ENCODE measurements at regions not wholly inside any gene's neighbourhood (a gene's known extent, or its start where the extent isn't known, plus 50 kb on each side); places are given as distances from the start of the nearest gene placed in this dataset.

DNA sequence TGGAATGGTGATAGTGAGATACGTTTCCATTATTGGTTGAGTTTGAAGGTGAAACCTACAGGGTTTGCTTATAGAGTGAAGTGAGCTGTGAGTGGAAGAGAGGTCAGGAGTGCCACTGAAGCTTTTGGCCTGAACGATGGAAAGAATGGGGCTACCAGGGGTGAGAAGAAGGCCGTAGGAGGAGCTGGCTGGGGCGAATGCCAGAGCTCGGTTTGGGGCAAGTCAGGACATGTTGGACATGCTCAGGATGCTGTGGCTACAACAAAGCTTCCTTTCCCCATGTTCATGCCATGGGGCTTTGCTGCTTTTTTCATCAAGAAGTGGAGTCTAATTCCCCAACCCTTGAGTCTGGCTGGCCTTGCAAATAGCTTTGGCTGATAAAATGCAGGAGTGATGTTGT, 253.7 kb downstream of the GLRX3 start:
- TF ChIP-seq, protein P1, sequence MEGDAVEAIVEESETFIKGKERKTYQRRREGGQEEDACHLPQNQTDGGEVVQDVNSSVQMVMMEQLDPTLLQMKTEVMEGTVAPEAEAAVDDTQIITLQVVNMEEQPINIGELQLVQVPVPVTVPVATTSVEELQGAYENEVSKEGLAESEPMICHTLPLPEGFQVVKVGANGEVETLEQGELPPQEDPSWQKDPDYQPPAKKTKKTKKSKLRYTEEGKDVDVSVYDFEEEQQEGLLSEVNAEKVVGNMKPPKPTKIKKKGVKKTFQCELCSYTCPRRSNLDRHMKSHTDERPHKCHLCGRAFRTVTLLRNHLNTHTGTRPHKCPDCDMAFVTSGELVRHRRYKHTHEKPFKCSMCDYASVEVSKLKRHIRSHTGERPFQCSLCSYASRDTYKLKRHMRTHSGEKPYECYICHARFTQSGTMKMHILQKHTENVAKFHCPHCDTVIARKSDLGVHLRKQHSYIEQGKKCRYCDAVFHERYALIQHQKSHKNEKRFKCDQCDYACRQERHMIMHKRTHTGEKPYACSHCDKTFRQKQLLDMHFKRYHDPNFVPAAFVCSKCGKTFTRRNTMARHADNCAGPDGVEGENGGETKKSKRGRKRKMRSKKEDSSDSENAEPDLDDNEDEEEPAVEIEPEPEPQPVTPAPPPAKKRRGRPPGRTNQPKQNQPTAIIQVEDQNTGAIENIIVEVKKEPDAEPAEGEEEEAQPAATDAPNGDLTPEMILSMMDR (conservative IDR thresholded peaks at IDR 0.05; ENCODE audit: low read depth, low read length) = no peak
- TF ChIP-seq EZH2 (IDR thresholded peaks at IDR 0.05; ENCODE audit: low read length, unreplicated experiment) = no peak
